ENCODE measurements at regions not wholly inside any gene's neighbourhood (a gene's known extent, or its start where the extent isn't known, plus 50 kb on each side); places are given as distances from the start of the nearest gene placed in this dataset.

GRCh38 chr21:31577271-31577670 is 82.2 kb upstream of the SOD1 start:
- Histone ChIP-seq H2AFZ (ENCODE audit: low read length) (no peak overlapping the region), H3K27ac (ENCODE audit: low read length) (no peak overlapping the region), H3K4me2 (ENCODE audit: low read depth, low read length, poor library complexity, severe bottlenecking) (no peak overlapping the region), H3K9ac (ENCODE audit: low read length) (no peak overlapping the region), H4K20me1 (ENCODE audit: insufficient read depth, low read depth, low read length) (no peaks in the 10 kb centered on the region), H3K79me2 (ENCODE audit: low read length) (no peaks in the 10 kb centered on the region), H3K36me3 (ENCODE audit: insufficient read depth, low read length) (no peaks in the 10 kb centered on the region), H3K4me3 (ENCODE audit: low read length) (no peak overlapping the region), H3K27me3 (ENCODE audit: low read length) (no peaks in the 10 kb centered on the region), H3K9me2 (replicated peaks; ENCODE audit: insufficient read depth, low read length) (no peaks in the 10 kb centered on the region), H3K9me3 (ENCODE audit: low read length) (no peaks in the 10 kb centered on the region), H3K4me1 (ENCODE audit: low read length) (no peaks in the 10 kb centered on the region)
- DNase-seq = no peak

- H3K9ac ChIP-seq (ENCODE audit: low read length) = no peak overlapping the region
- no peak overlapping the region for H3K4me2 ChIP-seq (ENCODE audit: low read depth, low read length, poor library complexity, severe bottlenecking)
- H3K27ac ChIP-seq (ENCODE audit: low read length) = no peak overlapping the region
- DNase-seq = no peak
- no peaks in the 10 kb centered on the region for H3K4me1 ChIP-seq (ENCODE audit: low read length)
- no peaks in the 10 kb centered on the region for H3K36me3 ChIP-seq (ENCODE audit: insufficient read depth, low read length)
- no peaks in the 10 kb centered on the region for H3K27me3 ChIP-seq (ENCODE audit: low read length)
- no peak overlapping the region for H3K4me3 ChIP-seq (ENCODE audit: low read length)
- H3K9me2 ChIP-seq (replicated peaks; ENCODE audit: insufficient read depth, low read length) = no peaks in the 10 kb centered on the region
- no peak overlapping the region for H2AFZ ChIP-seq (ENCODE audit: low read length)
- H4K20me1 ChIP-seq (ENCODE audit: insufficient read depth, low read depth, low read length) = no peaks in the 10 kb centered on the region
- H3K9me3 ChIP-seq (ENCODE audit: low read length) = no peaks in the 10 kb centered on the region
- H3K79me2 ChIP-seq (ENCODE audit: low read length) = no peaks in the 10 kb centered on the region
Measured at GRCh38 chr21:31576428-31576827, 83.1 kb upstream of the SOD1 start.

GRCh38 chr21:31573217-31573616 is 86.3 kb upstream of the SOD1 start:
- Histone ChIP-seq H4K20me1 (ENCODE audit: insufficient read depth, low read depth, low read length) (no peaks in the 10 kb centered on the region), H2AFZ (ENCODE audit: low read length) (no peak overlapping the region), H3K9ac (ENCODE audit: low read length) (no peak overlapping the region), H3K9me3 (ENCODE audit: low read length) (no peaks in the 10 kb centered on the region), H3K79me2 (ENCODE audit: low read length) (no peaks in the 10 kb centered on the region), H3K27ac (ENCODE audit: low read length) (no peak overlapping the region), H3K9me2 (replicated peaks; ENCODE audit: insufficient read depth, low read length) (no peaks in the 10 kb centered on the region), H3K4me2 (ENCODE audit: low read depth, low read length, poor library complexity, severe bottlenecking) (no peak overlapping the region), H3K27me3 (ENCODE audit: low read length) (no peaks in the 10 kb centered on the region), H3K4me1 (ENCODE audit: low read length) (no peaks in the 10 kb centered on the region), H3K36me3 (ENCODE audit: insufficient read depth, low read length) (no peaks in the 10 kb centered on the region), H3K4me3 (ENCODE audit: low read length) (no peak overlapping the region)
- DNase-seq = no peak

GRCh38 chr21:31571879-31572278 is 87.6 kb upstream of the SOD1 start:
- no peak for DNase-seq
- Histone ChIP-seq H3K9ac (ENCODE audit: low read length) (no peak overlapping the region), H4K20me1 (ENCODE audit: insufficient read depth, low read depth, low read length) (no peaks in the 10 kb centered on the region), H3K36me3 (ENCODE audit: insufficient read depth, low read length) (no peaks in the 10 kb centered on the region), H2AFZ (ENCODE audit: low read length) (no peak overlapping the region), H3K4me3 (ENCODE audit: low read length) (no peak overlapping the region), H3K79me2 (ENCODE audit: low read length) (no peaks in the 10 kb centered on the region), H3K9me2 (replicated peaks; ENCODE audit: insufficient read depth, low read length) (no peaks in the 10 kb centered on the region), H3K9me3 (ENCODE audit: low read length) (no peaks in the 10 kb centered on the region), H3K27me3 (ENCODE audit: low read length) (no peaks in the 10 kb centered on the region), H3K4me2 (ENCODE audit: low read depth, low read length, poor library complexity, severe bottlenecking) (no peak overlapping the region), H3K4me1 (ENCODE audit: low read length) (no peaks in the 10 kb centered on the region), H3K27ac (ENCODE audit: low read length) (no peak overlapping the region)

GRCh38 chr21:31570824-31571566 is 88.5 kb upstream of the SOD1 start:
- Histone ChIP-seq H3K9me3 (ENCODE audit: low read length) (no peaks in the 10 kb centered on the region), H3K4me3 (ENCODE audit: low read length) (no peak overlapping the region), H3K79me2 (ENCODE audit: low read length) (no peaks in the 10 kb centered on the region), H3K9me2 (replicated peaks; ENCODE audit: insufficient read depth, low read length) (no peaks in the 10 kb centered on the region), H3K9ac (ENCODE audit: low read length) (no peak overlapping the region), H3K27me3 (ENCODE audit: low read length) (no peaks in the 10 kb centered on the region), H3K36me3 (ENCODE audit: insufficient read depth, low read length) (no peaks in the 10 kb centered on the region), H3K4me1 (ENCODE audit: low read length) (no peaks in the 10 kb centered on the region), H3K27ac (ENCODE audit: low read length) (no peak overlapping the region), H4K20me1 (ENCODE audit: insufficient read depth, low read depth, low read length) (no peaks in the 10 kb centered on the region), H3K4me2 (ENCODE audit: low read depth, low read length, poor library complexity, severe bottlenecking) (no peak overlapping the region), H2AFZ (ENCODE audit: low read length) (no peak overlapping the region)
- no peak for DNase-seq

- no peak for DNase-seq
- Histone ChIP-seq H3K4me2 (ENCODE audit: low read depth, low read length, poor library complexity, severe bottlenecking) (no peak overlapping the region), H3K4me3 (ENCODE audit: low read length) (no peak overlapping the region), H4K20me1 (ENCODE audit: insufficient read depth, low read depth, low read length) (no peaks in the 10 kb centered on the region), H3K27me3 (ENCODE audit: low read length) (no peaks in the 10 kb centered on the region), H3K36me3 (ENCODE audit: insufficient read depth, low read length) (no peaks in the 10 kb centered on the region), H3K9me3 (ENCODE audit: low read length) (no peaks in the 10 kb centered on the region), H3K79me2 (ENCODE audit: low read length) (no peaks in the 10 kb centered on the region), H3K9ac (ENCODE audit: low read length) (no peak overlapping the region), H3K9me2 (replicated peaks; ENCODE audit: insufficient read depth, low read length) (no peaks in the 10 kb centered on the region), H2AFZ (ENCODE audit: low read length) (no peak overlapping the region), H3K4me1 (ENCODE audit: low read length) (no peaks in the 10 kb centered on the region), H3K27ac (ENCODE audit: low read length) (no peak overlapping the region)
Measured at GRCh38 chr21:31566611-31567010, 92.9 kb upstream of the SOD1 start.

- Histone ChIP-seq H3K4me2 (ENCODE audit: low read depth, low read length, poor library complexity, severe bottlenecking) (no peak overlapping the region), H3K9ac (ENCODE audit: low read length) (no peak overlapping the region), H3K27me3 (ENCODE audit: low read length) (no peaks in the 10 kb centered on the region), H4K20me1 (ENCODE audit: insufficient read depth, low read depth, low read length) (no peaks in the 10 kb centered on the region), H3K4me3 (ENCODE audit: low read length) (no peak overlapping the region), H3K27ac (ENCODE audit: low read length) (no peak overlapping the region), H2AFZ (ENCODE audit: low read length) (no peak overlapping the region), H3K9me2 (replicated peaks; ENCODE audit: insufficient read depth, low read length) (no peaks in the 10 kb centered on the region), H3K9me3 (ENCODE audit: low read length) (no peaks in the 10 kb centered on the region), H3K36me3 (ENCODE audit: insufficient read depth, low read length) (no peaks in the 10 kb centered on the region), H3K79me2 (ENCODE audit: low read length) (no peaks in the 10 kb centered on the region), H3K4me1 (ENCODE audit: low read length) (no peaks in the 10 kb centered on the region)
- peak; percentile 54 for DNase-seq
Measured at GRCh38 chr21:31566064-31566463, 93.4 kb upstream of the SOD1 start.

GRCh38 chr21:31564439-31564838 is 95.1 kb upstream of the SOD1 start:
- no peak overlapping the region for H2AFZ ChIP-seq (ENCODE audit: low read length)
- no peak overlapping the region for H3K4me2 ChIP-seq (ENCODE audit: low read depth, low read length, poor library complexity, severe bottlenecking)
- H3K9me3 ChIP-seq (ENCODE audit: low read length) = no peaks in the 10 kb centered on the region
- H3K36me3 ChIP-seq (ENCODE audit: insufficient read depth, low read length) = no peaks in the 10 kb centered on the region
- no peak overlapping the region for H3K9ac ChIP-seq (ENCODE audit: low read length)
- no peaks in the 10 kb centered on the region for H3K9me2 ChIP-seq (replicated peaks; ENCODE audit: insufficient read depth, low read length)
- DNase-seq = no peak
- H3K79me2 ChIP-seq (ENCODE audit: low read length) = no peaks in the 10 kb centered on the region
- no peaks in the 10 kb centered on the region for H3K27me3 ChIP-seq (ENCODE audit: low read length)
- H3K4me1 ChIP-seq (ENCODE audit: low read length) = peaks cover 11% of the 10 kb centered on the region
- H4K20me1 ChIP-seq (ENCODE audit: insufficient read depth, low read depth, low read length) = no peaks in the 10 kb centered on the region
- H3K4me3 ChIP-seq (ENCODE audit: low read length) = no peak overlapping the region
- H3K27ac ChIP-seq (ENCODE audit: low read length) = no peak overlapping the region
